ENCODE measurements at regions not wholly inside any gene's neighbourhood (a gene's known extent, or its start where the extent isn't known, plus 50 kb on each side); places are given as distances from the start of the nearest gene placed in this dataset.

GRCh38 chr1:82215853-82216175 is 415.1 kb downstream of the ADGRL2 start:
- Histone ChIP-seq H3K36me3 (no peaks in the 10 kb centered on the region), H3K27me3 (replicated peaks; ENCODE audit: insufficient read depth) (no peaks in the 10 kb centered on the region), H3K9me3 (no peaks in the 10 kb centered on the region), H3K27ac (no peak overlapping the region), H3K4me1 (ENCODE audit: control insufficient read depth in 1 of 2, low read depth in 2 of 2) (peaks cover 0 to 6% of the 10 kb centered on the region in 2 donors), H3K4me3 (no peak overlapping the region)
- TF ChIP-seq CTCF (IDR thresholded peaks at IDR 0.05) = no peak
- DNase-seq (ENCODE audit: low spot score) (no peak), ATAC-seq (ENCODE audit: insufficient number of reproducible peaks, low FRiP score, low read depth) (no peak)

GRCh38 chr1:82215056-82215852 is 414.5 kb downstream of the ADGRL2 start:
- no peak overlapping the region for H3K4me3 ChIP-seq
- no peaks in the 10 kb centered on the region for H3K27me3 ChIP-seq (replicated peaks; ENCODE audit: insufficient read depth)
- no peaks in the 10 kb centered on the region for H3K9me3 ChIP-seq
- TF ChIP-seq CTCF (IDR thresholded peaks at IDR 0.05) = no peak
- H3K27ac ChIP-seq = no peak overlapping the region
- DNase-seq (ENCODE audit: low spot score) (no peak), ATAC-seq (ENCODE audit: insufficient number of reproducible peaks, low FRiP score, low read depth) (no peak)
- peaks cover 0 to 6% of the 10 kb centered on the region in 2 donors for H3K4me1 ChIP-seq (ENCODE audit: control insufficient read depth in 1 of 2, low read depth in 2 of 2)
- no peaks in the 10 kb centered on the region for H3K36me3 ChIP-seq

GRCh38 chr1:82214606-82215005 is 413.9 kb downstream of the ADGRL2 start:
- no peak overlapping the region for H3K27ac ChIP-seq
- no peaks in the 10 kb centered on the region for H3K9me3 ChIP-seq
- H3K4me1 ChIP-seq (ENCODE audit: control insufficient read depth in 1 of 2, low read depth in 2 of 2) = peaks cover 0 to 6% of the 10 kb centered on the region in 2 donors
- ATAC-seq (ENCODE audit: insufficient number of reproducible peaks, low FRiP score, low read depth) (no peak), DNase-seq (ENCODE audit: low spot score) (no peak)
- TF ChIP-seq CTCF (IDR thresholded peaks at IDR 0.05) = no peak
- no peaks in the 10 kb centered on the region for H3K36me3 ChIP-seq
- H3K27me3 ChIP-seq (replicated peaks; ENCODE audit: insufficient read depth) = no peaks in the 10 kb centered on the region
- no peak overlapping the region for H3K4me3 ChIP-seq

GRCh38 chr1:82197606-82198005 is 396.9 kb downstream of the ADGRL2 start:
- no peaks in the 10 kb centered on the region for H3K36me3 ChIP-seq
- ATAC-seq (ENCODE audit: insufficient number of reproducible peaks, low FRiP score, low read depth) (no peak), DNase-seq (ENCODE audit: low spot score) (no peak)
- H3K27ac ChIP-seq = no peak overlapping the region
- no peaks in the 10 kb centered on the region for H3K27me3 ChIP-seq (replicated peaks; ENCODE audit: insufficient read depth)
- no peaks in the 10 kb centered on the region for H3K9me3 ChIP-seq
- no peaks in the 10 kb centered on the region for H3K4me1 ChIP-seq (ENCODE audit: control insufficient read depth in 1 of 2, low read depth in 2 of 2)
- no peak for TF ChIP-seq CTCF (IDR thresholded peaks at IDR 0.05)
- no peak overlapping the region for H3K4me3 ChIP-seq

GRCh38 chr1:82195245-82195644 is 394.5 kb downstream of the ADGRL2 start:
- H3K4me3 ChIP-seq = no peak overlapping the region
- no peak for TF ChIP-seq CTCF (IDR thresholded peaks at IDR 0.05)
- DNase-seq (ENCODE audit: low spot score) (no peak), ATAC-seq (ENCODE audit: insufficient number of reproducible peaks, low FRiP score, low read depth) (no peak)
- no peaks in the 10 kb centered on the region for H3K27me3 ChIP-seq (replicated peaks; ENCODE audit: insufficient read depth)
- H3K9me3 ChIP-seq = no peaks in the 10 kb centered on the region
- no peaks in the 10 kb centered on the region for H3K4me1 ChIP-seq (ENCODE audit: control insufficient read depth in 1 of 2, low read depth in 2 of 2)
- no peak overlapping the region for H3K27ac ChIP-seq
- no peaks in the 10 kb centered on the region for H3K36me3 ChIP-seq

Data from thoracic aorta (tissue), 2 donors.